Ovary (tissue), 3 donors: ENCODE measurements at regions not wholly inside any gene's neighbourhood (a gene's known extent, or its start where the extent isn't known, plus 50 kb on each side); places are given as distances from the start of the nearest gene placed in this dataset.
"Not testable (repeated sequence)": the region's sequence is repeated elsewhere in the genome, so short reads cannot be mapped to it uniquely, and the experiment has no call there.

Experiments used
- POLR2A ChIP-seq: fragments of 450-650 bp; IDR thresholded peaks from one replicate; pipeline ENCODE4 v1.6.1; 2017; ENCODE audit warnings: antibody characterized with exemption, mild to moderate bottlenecking, moderate library complexity
- TF ChIP-seq, protein P1 (sequence below), 3 donors: fragments of 450-650 bp in 2 of 3; fragments of 200-600 bp in 1 of 3; IDR thresholded peaks; one replicate each; pipeline versions ENCODE4 v1.5.1 to v1.8.0; 2016 to 2022; ENCODE audit warnings: antibody characterized with exemption in 3 of 3, mild to moderate bottlenecking in 1 of 3
- donor health status: DM: no; HTN: no; CAD: no.

DNA sequence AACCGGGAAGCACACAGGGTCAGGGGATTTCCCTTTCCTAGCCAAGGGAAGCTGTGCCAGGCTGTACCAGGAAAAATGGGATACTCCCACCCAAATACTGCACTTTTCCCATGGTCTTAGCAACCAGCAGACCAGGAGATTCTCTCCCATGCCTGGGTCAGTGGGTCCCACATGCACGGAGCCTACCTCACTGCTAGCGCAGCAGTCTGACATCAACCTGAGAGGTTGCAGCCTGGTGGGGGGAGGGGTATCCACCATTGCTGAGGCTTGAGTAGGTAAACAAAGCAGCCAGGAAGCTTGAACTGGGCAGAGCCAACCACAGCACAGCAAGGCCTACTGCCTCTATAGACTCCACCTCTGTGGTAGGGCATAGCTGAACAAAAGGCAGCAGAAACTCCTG is 85.5 kb upstream of the LRRC4C start:
- not testable (repeated sequence) for TF ChIP-seq POLR2A
- TF ChIP-seq, protein P1, sequence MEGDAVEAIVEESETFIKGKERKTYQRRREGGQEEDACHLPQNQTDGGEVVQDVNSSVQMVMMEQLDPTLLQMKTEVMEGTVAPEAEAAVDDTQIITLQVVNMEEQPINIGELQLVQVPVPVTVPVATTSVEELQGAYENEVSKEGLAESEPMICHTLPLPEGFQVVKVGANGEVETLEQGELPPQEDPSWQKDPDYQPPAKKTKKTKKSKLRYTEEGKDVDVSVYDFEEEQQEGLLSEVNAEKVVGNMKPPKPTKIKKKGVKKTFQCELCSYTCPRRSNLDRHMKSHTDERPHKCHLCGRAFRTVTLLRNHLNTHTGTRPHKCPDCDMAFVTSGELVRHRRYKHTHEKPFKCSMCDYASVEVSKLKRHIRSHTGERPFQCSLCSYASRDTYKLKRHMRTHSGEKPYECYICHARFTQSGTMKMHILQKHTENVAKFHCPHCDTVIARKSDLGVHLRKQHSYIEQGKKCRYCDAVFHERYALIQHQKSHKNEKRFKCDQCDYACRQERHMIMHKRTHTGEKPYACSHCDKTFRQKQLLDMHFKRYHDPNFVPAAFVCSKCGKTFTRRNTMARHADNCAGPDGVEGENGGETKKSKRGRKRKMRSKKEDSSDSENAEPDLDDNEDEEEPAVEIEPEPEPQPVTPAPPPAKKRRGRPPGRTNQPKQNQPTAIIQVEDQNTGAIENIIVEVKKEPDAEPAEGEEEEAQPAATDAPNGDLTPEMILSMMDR (IDR thresholded peaks at IDR 0.05) = not testable (repeated sequence)
